Uterus (tissue), 2 donors: ENCODE measurements at regions not wholly inside any gene's neighbourhood (a gene's known extent, or its start where the extent isn't known, plus 50 kb on each side); places are given as distances from the start of the nearest gene placed in this dataset.

ENCODE experiments used
- POLR2A ChIP-seq, 2 donors: fragments of 450-650 bp; IDR thresholded peaks; one replicate each; pipeline ENCODE4 v1.6.1; 2016; ENCODE audit warnings: antibody characterized with exemption in 2 of 2, mild to moderate bottlenecking in 1 of 2, moderate library complexity in 1 of 2
- TF ChIP-seq, protein P1 (sequence below), 4 experiments: fragments of 200-600 bp in 2 of 4; fragments of 450-650 bp in 2 of 4; sonication (generic) in 2 of 4; IDR thresholded peaks; one replicate each; pipeline ENCODE4 v1.5.1; 2016 to 2019; ENCODE audit warnings: antibody characterized with exemption in 4 of 4, mild to moderate bottlenecking in 2 of 4, moderate library complexity in 1 of 4

GRCh38 chr12:128068211-128068610 lies 198.8 kb upstream of the TMEM132C start:
- no peak for TF ChIP-seq POLR2A (IDR thresholded peaks at IDR 0.05)
- TF ChIP-seq, protein P1, sequence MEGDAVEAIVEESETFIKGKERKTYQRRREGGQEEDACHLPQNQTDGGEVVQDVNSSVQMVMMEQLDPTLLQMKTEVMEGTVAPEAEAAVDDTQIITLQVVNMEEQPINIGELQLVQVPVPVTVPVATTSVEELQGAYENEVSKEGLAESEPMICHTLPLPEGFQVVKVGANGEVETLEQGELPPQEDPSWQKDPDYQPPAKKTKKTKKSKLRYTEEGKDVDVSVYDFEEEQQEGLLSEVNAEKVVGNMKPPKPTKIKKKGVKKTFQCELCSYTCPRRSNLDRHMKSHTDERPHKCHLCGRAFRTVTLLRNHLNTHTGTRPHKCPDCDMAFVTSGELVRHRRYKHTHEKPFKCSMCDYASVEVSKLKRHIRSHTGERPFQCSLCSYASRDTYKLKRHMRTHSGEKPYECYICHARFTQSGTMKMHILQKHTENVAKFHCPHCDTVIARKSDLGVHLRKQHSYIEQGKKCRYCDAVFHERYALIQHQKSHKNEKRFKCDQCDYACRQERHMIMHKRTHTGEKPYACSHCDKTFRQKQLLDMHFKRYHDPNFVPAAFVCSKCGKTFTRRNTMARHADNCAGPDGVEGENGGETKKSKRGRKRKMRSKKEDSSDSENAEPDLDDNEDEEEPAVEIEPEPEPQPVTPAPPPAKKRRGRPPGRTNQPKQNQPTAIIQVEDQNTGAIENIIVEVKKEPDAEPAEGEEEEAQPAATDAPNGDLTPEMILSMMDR (IDR thresholded peaks at IDR 0.05): no peak
